ENCODE measurements at regions not wholly inside any gene's neighbourhood (a gene's known extent, or its start where the extent isn't known, plus 50 kb on each side); places are given as distances from the start of the nearest gene placed in this dataset.

- dilution Hi-C loops (cut with MboI; ENCODE audit: extremely low pct_ligation_motif_present, low sequenced_read_pairs): no loop called here
- no peaks in the 10 kb centered on the region for H3K9me3 ChIP-seq (ENCODE audit: control insufficient read depth, low read depth, low read length)
- H3K79me2 ChIP-seq (ENCODE audit: control insufficient read depth, insufficient read depth, low read length): no peaks in the 10 kb centered on the region
- H3K4me2 ChIP-seq (ENCODE audit: control insufficient read depth, extremely low read depth, insufficient read depth, low read depth, low read length): no peak overlapping the region
- H3K4me1 ChIP-seq (ENCODE audit: control insufficient read depth, extremely low read depth, insufficient read depth, low read length): no peaks in the 10 kb centered on the region
- H3K36me3 ChIP-seq (ENCODE audit: control insufficient read depth in 2 of 2, extremely low read depth in 1 of 2, insufficient read depth in 2 of 2, low read length in 2 of 2): no peaks in the 10 kb centered on the region
- no peaks in the 10 kb centered on the region for H4K20me1 ChIP-seq (ENCODE audit: control insufficient read depth, extremely low read depth, insufficient read depth, low read length)
- FAIRE-seq (no peak), DNase-seq (ENCODE audit: low read depth, low spot score) (no peak)
- H2AFZ ChIP-seq (ENCODE audit: control insufficient read depth, low read length): no peak overlapping the region
- H3K27me3 ChIP-seq (ENCODE audit: control insufficient read depth, extremely low read depth, insufficient read depth, low read length): peaks cover 7% of the 10 kb centered on the region
- no peak overlapping the region for H3K9ac ChIP-seq (ENCODE audit: control insufficient read depth, extremely low read depth, insufficient read depth, low read length)
- no peaks in the 10 kb centered on the region for H3K9me1 ChIP-seq (ENCODE audit: control insufficient read depth, extremely low read depth, insufficient read depth, low read length)
- no peak for TF ChIP-seq EZH2 (IDR thresholded peaks at IDR 0.05; ENCODE audit: low read length)
- TF ChIP-seq, protein P1, sequence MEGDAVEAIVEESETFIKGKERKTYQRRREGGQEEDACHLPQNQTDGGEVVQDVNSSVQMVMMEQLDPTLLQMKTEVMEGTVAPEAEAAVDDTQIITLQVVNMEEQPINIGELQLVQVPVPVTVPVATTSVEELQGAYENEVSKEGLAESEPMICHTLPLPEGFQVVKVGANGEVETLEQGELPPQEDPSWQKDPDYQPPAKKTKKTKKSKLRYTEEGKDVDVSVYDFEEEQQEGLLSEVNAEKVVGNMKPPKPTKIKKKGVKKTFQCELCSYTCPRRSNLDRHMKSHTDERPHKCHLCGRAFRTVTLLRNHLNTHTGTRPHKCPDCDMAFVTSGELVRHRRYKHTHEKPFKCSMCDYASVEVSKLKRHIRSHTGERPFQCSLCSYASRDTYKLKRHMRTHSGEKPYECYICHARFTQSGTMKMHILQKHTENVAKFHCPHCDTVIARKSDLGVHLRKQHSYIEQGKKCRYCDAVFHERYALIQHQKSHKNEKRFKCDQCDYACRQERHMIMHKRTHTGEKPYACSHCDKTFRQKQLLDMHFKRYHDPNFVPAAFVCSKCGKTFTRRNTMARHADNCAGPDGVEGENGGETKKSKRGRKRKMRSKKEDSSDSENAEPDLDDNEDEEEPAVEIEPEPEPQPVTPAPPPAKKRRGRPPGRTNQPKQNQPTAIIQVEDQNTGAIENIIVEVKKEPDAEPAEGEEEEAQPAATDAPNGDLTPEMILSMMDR (optimal IDR thresholded peaks at IDR 0.05 in 1 of 3, IDR thresholded peaks at IDR 0.05 in 1 of 3, conservative IDR thresholded peaks at IDR 0.05 in 1 of 3; ENCODE audit: extremely low read depth in 1 of 3, insufficient read depth in 2 of 3, low read length in 3 of 3): no peak
- no peak overlapping the region for H3K4me3 ChIP-seq (ENCODE audit: control insufficient read depth in 2 of 3, extremely low read depth in 1 of 3, insufficient read depth in 2 of 3, low read depth in 1 of 3, low read length in 3 of 3)
- H3K27ac ChIP-seq (ENCODE audit: control insufficient read depth, insufficient read depth, low read length): no peak overlapping the region
These were observed 202.2 kb downstream of the RAMP3 start for GRCh38 chr7:45359776-45360175.

DNA sequence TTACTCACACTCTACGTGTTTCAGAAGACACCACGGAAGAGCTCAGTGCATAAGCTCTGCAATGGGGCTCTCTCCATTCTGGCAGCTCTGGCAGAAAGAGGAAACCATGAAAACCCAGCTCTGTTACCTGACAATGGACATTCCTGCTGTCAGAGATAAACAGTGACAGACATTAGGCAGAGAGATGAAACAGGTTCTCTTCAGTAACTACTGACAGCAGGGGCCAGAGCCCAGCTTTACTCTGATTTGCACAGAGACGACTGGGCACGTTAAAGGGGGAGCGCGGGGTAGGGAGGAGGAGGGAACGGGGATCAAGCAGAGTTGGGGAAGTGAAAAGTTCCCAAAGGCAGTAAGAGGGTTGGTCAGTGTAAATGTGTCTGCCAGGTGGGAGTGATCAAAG, 206.1 kb downstream of the RAMP3 start:
- FAIRE-seq: no peak
- no peaks in the 10 kb centered on the region for H3K4me1 ChIP-seq (ENCODE audit: control insufficient read depth, extremely low read depth, insufficient read depth, low read length)
- no peaks in the 10 kb centered on the region for H3K9me1 ChIP-seq (ENCODE audit: control insufficient read depth, extremely low read depth, insufficient read depth, low read length)
- H4K20me1 ChIP-seq (ENCODE audit: control insufficient read depth, extremely low read depth, insufficient read depth, low read length): no peaks in the 10 kb centered on the region
- H3K27me3 ChIP-seq (ENCODE audit: control insufficient read depth, extremely low read depth, insufficient read depth, low read length): peaks cover 10% of the 10 kb centered on the region
- H3K4me3 ChIP-seq (ENCODE audit: control insufficient read depth in 2 of 3, extremely low read depth in 1 of 3, insufficient read depth in 2 of 3, low read depth in 1 of 3, low read length in 3 of 3): no peak overlapping the region
- no peak overlapping the region for H2AFZ ChIP-seq (ENCODE audit: control insufficient read depth, low read length)
- no peaks in the 10 kb centered on the region for H3K36me3 ChIP-seq (ENCODE audit: control insufficient read depth in 2 of 2, extremely low read depth in 1 of 2, insufficient read depth in 2 of 2, low read length in 2 of 2)
- TF ChIP-seq, protein P1 (optimal IDR thresholded peaks at IDR 0.05 in 1 of 3, IDR thresholded peaks at IDR 0.05 in 1 of 3, conservative IDR thresholded peaks at IDR 0.05 in 1 of 3; ENCODE audit: extremely low read depth in 1 of 3, insufficient read depth in 2 of 3, low read length in 3 of 3): no peak
- TF ChIP-seq EZH2 (IDR thresholded peaks at IDR 0.05; ENCODE audit: low read length): no peak
- H3K27ac ChIP-seq (ENCODE audit: control insufficient read depth, insufficient read depth, low read length): no peak overlapping the region
- DNase-seq (ENCODE audit: low read depth, low spot score): no peak
- H3K79me2 ChIP-seq (ENCODE audit: control insufficient read depth, insufficient read depth, low read length): no peaks in the 10 kb centered on the region
- H3K9ac ChIP-seq (ENCODE audit: control insufficient read depth, extremely low read depth, insufficient read depth, low read length): no peak overlapping the region
- H3K4me2 ChIP-seq (ENCODE audit: control insufficient read depth, extremely low read depth, insufficient read depth, low read depth, low read length): no peak overlapping the region
- dilution Hi-C loops (cut with MboI; ENCODE audit: extremely low pct_ligation_motif_present, low sequenced_read_pairs): no loop called here
- no peaks in the 10 kb centered on the region for H3K9me3 ChIP-seq (ENCODE audit: control insufficient read depth, low read depth, low read length)

Data from keratinocyte (primary cell).